Medulla oblongata (tissue), 1 donor: ENCODE measurements at regions not wholly inside any gene's neighbourhood (a gene's known extent, or its start where the extent isn't known, plus 50 kb on each side); places are given as distances from the start of the nearest gene placed in this dataset.
A peak's percentile ranks its signal among the peaks of the same experiment; 100 is the strongest.

ENCODE experiments used
- DNase-seq: peaks from one replicate; pipeline ENCODE4 v3.0.0-alpha.2; 2015; ENCODE audit errors: extremely low spot score

DNA sequence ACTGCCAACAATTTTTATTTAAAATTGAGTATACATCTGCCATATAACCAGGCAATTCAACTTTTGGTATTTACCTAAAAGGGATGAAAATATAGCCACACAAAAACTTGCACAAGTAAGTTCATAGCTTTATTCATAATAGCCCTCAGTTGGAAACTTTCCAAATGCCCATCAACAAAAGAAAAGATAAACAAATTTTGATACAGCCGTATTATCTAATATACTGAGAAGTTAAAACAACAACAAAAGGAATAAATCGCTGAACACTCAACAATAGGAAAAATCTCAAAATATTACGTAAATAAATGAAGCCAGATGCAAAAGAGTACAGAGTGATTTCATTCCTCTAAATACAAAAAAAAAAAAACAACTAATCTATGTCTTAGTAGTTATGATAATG is 399.2 kb upstream of the SEMA3D start:
- DNase-seq = no peak

DNA sequence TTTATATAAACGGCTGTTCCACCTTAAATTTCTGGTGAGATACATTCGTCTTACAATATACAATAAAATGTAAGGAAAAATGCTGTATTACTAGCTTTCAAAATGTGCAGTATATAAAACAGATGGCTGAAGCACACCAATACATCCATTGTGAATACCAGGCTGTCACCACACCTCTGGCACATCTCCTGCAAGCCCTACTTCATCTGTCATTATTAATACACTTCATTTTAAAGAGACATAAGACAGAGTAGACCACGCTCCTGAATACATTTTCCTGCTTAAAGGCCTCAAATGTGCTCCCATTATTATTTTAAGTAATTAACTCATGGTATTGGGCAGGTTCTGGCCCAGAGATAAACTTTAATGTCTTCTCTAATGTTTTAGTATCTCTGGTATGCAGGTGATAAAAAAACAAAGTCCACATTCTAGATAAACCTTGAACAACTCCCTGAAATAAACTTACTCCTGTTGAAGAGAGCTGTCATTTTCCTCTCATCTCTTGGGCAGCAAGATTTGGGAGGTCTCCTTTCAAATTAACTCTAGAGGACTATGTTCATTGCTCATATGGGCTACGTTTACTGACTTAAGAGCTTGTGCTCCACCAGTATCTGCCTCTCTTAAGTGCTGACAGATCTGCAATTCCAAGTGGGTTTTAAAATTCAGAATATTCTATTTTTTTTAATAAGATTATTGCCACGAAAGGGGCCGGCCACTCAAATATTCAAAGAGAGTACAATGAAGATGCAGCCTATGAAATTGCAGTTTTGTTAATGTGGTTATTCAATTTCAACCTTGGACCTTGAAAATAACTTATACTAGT is 396.5 kb upstream of the SEMA3D start:
- DNase-seq = no peak

DNA sequence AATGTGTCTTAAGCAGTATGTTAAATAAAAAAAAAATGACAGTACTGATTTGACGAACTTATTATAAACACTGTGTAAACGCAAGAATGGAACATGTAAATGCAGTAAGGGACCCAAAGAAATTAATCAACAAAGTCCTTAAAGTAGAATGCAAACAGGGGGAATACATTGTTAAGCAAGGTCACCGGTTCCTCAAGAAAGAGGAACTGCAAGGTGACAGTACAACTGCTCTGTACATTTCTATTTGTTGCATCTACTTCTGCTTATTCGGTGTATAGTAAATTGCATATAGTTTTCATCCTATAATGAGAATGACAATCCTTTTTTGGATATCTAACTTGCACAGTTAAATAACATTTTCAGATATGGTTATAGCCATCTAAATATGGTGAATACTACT is 387.0 kb upstream of the SEMA3D start:
- DNase-seq = no peak

DNA sequence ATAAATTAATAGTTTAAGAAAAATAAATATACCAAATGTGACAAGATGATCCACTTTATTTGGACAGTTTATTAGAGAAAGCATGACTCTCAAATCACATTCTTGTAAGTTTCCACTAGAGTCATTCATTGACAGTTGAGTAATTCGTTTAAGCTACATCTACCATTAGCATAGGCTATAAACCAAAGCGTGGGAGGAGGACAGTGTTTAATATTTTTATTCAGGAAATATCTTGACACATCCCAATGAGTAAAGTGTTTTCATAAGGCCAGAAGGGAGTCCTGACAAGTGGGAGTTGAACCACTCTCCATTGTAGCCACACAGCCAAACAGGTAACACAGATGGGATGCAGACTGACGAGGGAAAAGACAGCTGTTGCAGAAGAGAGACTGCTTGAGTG is 386.5 kb upstream of the SEMA3D start:
- DNase-seq = no peak

DNA sequence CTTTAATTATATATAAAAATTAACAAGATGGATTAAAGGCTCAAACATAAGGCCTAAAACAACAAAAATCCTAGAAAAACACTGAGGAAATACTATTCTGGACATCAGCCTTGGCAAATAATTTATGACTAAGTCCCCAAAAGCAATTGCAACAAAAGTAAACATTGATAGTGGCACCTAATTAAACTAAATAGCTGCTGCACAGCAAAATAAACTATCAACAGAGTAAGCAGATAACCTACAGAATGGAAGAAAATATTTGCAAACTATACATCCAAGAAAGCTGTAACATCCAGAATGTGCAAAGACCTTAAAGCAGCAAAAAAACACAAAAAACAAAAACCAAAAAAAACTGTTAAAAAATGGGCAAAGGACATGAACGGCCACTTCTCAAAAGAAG is 384.0 kb upstream of the SEMA3D start:
- no peak for DNase-seq

DNA sequence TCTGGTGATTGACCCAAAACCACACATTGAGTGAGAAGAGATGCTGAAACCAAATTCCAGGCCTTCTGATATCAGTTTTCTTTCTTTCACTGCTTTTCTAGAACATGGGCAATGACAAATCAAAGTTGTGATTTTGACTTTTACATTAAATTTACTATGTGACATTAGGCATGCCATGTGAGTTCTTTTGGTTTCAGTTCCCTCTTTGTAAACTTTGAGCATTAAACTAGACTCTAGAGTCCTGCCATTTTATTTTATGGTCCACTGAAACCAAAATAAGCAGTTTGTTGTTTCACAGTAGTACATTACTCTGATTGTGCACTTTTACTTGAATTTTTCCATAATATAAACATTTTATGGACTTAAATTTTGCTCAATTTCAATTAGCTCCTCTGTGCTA is 381.1 kb upstream of the SEMA3D start:
- DNase-seq = no peak

DNA sequence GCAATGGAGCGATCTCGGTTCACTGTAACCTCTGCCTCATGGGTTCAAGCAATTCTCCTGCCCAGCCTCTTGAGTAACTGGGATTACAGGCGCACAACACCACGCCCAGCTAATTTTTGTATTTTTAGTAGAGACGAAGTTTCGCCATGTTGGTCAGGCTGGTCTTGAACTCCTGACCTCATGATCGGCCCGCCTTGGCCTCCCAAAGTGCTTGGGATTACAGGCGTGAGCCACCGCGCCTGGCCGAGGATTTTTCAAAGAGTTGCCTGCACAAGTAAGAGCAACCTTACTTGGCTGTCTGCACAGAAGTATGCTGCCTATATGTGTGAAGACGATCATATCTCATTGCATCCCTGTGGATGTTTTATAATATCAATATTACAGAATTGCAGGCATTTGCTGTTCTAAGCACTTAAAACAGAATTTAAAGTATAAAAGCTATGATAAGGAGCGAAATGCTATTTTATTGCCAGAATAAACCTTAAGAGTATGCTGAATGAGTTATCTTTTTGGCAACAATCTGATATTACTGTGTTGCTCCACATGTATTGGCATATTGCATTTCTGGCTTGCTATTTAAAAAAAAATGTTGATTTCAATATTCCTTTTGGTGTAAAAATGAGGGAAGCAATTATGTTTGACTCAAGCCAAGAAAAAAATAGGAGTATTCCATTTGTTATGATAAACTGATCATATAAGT is 379.4 kb upstream of the SEMA3D start:
- no peak for DNase-seq

DNA sequence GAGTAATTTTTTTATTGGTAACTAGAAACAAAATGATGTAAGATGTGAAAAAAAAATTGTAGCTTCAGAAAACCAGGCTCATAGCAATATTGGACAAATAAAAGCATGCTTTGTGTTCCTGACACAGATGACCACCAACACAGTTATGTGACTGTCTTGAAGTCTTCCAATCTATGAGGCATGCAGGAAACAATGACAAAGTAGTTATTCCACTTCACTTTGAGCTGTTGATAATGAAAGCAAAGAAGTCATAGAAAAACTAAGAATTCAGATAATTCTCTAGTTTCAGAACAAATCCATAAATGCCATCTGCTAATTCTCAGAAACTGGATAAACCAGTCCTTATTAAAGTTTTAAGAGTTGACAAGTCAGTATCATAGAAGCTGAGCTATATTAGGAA is 378.4 kb upstream of the SEMA3D start:
- DNase-seq = no peak

DNA sequence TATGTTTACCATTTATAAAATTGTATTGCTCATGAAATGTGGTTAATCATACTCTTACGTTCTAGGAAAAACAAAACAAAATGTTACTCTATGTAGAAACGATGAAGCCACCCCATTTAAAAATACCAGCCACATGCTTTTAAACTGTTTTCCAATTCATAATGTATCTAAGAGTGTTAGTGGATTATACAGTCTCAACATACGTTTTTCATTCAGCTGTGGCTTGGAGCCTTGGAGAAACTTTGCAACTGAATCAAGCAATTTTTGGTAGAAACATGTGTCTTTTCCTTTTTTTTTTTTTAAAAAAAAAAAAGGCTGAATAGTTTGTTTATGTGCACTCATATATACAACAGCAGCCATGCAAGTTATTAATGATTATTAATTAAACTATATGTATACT is 378.0 kb upstream of the SEMA3D start:
- no peak for DNase-seq

DNA sequence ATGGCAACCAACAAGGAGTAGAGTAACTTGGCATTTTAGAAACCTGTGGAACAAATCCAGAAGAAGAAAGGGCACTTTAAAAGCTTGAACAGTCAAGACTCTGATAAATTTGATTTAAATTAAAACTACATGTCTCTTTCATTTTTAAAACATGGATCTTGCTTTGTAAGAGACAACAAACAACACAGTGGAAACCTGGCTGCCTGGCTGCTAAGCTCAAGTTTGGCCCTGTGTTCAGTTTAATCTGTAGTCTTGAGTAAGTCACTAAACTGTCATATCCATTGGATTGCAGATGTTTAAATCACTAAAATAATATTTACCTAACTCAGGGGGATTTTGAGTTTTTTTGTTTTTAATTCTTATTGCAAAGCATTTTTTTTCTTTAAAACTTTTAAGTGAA is 374.9 kb upstream of the SEMA3D start:
- no peak for DNase-seq

DNA sequence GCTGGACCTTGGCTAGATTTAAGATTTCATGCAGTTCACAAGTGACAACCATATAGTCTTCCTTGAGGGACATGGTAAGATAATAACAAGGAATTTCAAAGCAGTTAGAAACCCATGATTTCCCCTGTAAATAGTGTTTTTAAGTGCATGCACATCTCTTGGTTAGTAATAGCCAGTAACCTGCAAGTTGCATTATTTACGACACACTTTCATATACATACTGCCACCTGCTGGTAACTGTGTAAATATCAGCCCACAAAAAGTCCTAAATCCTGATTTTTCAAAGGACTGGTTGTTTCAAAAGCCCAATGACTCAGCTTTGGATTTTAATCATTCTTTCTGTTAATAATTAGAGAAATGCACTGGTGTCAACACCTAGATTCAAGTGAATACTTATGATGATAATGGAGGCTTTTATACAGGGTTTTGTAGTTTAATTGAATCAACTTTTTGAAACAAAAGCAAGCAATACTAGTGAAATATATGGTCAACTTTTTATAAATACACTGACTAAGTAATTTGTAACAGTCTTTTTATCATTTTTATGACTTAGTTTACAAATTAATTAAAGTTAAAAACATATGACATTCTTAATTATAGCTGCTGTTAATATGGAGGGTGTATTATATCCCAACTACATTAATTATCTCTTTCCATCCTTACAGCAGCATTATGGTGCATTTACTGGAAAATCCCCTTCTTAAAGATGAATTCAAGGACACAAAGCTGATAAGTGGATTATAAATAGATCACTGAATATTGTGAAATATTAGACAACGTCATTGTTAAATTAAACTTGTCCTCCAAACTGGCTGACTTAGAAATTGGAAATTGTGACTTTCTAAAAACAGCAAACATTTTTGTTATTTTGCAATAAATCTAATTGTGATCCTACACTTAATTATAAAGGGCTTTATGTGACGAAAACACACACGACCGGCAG is 367.7 kb upstream of the SEMA3D start:
- peak; percentile 74 for DNase-seq

DNA sequence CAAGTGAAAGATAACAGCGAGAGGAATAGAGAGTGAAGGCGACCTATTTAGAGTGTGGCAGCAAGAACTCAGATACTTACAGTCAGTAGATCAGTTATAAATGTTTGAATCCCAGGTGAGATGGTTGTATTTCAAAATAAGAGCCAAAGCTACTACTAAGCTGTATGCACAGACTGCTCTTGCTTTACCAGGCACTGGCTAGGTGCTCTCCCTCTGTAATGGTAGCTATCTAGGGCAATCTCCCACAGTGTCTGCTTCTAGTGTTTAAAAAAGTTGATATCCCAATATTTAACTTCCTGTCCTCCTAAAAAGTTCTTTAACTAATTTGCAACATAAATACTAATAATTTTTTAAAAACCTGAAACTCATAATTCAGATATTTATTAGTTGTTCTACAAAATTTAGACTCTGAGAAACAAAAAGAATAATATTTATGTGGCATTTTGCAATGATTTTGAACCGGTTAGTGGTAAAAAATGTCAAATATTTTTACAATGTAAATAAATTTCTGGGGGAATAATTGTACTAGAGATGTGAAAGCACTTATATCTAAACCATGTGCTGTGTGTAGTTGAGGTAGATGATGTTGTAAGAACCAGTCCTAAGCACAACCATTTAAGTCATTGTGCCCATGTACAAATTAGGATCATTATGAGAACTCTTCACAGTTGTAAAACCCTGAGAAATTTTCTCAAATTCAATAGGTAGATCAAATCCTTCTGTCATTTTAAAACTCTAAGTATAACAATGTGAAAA is 349.3 kb upstream of the SEMA3D start:
- DNase-seq = no peak

DNA sequence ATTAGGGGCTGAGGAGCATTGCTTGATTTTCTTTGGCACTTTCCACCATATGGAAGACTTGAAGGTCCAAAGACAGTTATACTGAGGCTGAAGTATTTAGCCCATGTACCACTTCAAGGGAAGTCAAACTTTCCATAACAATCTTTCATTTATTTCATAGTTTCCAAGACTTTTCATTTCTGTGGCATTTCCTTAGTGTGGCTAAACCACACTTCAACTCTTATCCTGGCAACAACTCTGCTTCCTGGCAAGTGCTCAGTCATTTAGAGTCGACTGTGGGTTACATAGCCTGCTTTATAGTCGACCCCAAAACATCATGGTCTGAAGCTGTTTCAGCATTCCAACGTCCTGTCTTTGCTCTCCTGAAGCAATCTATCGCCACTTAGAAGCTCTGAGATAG is 343.0 kb upstream of the SEMA3D start:
- no peak for DNase-seq

DNA sequence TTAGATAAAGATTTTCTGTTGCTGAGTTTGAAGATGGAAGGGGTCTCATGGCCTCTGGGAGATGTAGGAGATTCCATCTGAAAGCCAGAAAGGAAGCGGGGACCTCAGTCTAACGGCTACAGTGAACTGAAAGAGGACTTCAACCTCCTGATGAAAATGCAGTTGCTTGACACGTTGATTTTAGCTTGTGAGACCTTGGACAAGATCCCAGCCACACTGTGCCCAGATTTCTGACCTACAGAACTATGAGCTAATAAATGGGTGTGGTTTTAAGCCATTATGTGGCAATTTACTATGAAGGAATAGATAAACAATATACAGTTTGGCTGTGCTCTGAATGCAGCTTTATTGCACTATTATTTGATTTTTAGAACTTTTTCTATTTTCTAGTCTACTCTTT is 342.3 kb upstream of the SEMA3D start:
- DNase-seq = no peak

DNA sequence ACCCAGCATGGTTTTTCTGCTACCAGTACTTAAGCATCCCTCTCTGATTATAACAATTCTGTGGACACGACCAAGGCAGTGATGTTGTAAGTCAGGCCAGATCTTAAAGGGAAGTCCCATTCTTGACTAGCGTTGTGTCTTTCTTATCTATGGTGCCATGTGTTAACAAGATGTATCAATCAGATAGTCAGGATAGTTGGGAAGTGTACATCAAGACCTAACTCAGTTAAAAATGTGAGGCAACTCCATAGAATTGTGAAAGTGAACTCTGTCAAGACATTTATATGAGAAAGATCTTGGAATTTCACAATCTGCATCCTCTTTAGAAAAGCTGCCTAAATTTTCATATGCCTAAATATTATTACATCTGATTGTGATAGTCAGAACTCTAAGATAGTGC is 341.7 kb upstream of the SEMA3D start:
- DNase-seq = no peak

DNA sequence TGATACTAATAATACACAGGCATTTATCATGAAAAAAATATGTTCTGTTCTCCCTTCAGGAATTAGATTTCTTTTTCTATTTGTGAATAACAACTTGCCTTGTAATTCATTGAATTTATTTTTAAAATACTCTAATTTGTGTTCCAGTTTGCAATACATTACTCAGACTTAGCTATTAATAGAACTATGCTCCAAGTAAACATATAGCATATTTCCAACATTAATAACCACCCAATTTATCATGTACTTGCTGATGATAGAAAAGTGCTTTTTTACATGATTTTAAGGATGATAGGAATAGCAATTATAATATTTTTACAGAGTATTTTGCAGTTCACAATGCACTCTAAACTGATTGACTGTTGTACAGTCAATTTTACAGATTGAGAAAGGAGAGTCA is 338.8 kb upstream of the SEMA3D start:
- no peak for DNase-seq

DNA sequence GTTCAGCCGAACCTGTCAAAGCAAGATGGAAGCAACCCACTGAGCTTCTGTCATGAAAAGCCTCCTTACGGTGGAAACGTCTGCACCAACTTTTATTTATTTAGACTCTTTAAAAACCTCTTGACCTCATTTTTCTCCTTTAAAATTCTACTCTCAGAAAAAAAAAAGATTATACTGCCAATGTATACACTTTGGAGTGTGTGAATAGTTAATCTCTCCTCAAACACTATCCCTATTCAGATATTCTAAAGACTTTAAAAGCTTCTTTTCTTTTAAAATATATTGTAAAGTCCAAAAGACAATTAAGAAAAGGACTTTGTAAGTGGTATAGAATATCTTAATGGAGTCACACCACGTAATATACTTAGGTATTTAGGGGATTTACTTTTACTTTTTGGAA is 335.2 kb upstream of the SEMA3D start:
- DNase-seq = no peak

DNA sequence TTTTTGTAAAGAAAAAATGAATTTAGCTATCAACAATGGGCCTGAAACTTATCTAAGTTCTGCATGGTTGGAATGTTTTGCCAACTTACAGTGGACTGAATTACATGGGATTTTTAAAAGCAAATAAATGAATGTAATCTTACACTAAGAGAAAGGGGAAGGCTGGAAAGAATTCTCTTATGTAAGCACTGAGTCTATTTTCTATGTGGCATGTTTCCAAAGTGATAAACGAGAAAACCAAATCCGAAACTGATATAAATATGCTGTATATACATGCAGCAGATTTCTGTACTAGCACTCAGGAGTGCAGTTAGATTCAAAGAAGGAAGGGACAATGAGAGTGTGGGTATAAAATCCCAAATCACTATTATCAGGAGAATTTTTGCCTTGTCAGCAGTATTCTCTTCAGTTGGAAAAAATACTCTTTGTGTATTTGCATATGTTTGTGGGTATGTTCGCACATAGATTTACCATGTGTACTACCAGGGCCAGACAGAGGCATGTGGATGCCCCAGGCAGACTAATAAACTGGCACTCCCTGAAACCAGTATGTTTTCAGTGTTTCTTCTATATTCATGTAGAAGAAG is 334.3 kb upstream of the SEMA3D start:
- DNase-seq = no peak

DNA sequence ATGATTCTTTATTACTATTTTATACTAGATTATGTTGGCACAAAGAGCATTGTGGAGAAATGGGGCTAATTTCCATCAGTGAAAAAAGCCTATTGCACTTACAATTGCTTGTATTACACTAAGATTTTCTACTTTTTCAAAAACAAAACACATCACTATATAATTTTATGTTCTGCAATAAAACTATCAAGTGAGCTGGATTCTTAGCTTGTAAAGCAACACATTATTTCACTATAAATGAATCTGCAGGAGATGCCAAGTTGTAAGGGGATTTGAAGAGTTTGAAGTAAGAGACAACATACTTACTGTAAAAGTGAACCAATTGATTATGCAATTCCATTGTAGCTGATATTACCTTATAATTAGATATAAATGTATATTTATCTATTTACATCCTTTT is 333.3 kb upstream of the SEMA3D start:
- no peak for DNase-seq

DNA sequence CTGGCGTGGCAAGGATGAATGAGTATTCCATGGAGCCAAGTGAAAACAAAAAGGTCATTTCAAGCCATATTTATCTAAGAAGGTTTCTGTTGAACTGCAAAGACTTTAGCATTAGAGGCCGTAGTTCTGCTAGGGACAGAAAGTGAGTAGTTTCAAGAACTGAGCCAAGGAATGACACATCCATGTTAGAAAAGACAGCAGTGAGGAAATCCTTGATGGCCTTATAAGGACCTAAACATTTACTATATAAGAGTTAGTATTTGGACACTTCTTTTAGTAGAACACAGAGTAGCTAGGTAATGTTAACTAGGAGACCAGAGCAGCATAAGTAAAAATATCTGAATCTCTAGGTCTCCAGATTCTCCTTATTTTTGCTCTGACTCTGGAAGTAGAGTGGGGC is 329.8 kb upstream of the SEMA3D start:
- DNase-seq = no peak

DNA sequence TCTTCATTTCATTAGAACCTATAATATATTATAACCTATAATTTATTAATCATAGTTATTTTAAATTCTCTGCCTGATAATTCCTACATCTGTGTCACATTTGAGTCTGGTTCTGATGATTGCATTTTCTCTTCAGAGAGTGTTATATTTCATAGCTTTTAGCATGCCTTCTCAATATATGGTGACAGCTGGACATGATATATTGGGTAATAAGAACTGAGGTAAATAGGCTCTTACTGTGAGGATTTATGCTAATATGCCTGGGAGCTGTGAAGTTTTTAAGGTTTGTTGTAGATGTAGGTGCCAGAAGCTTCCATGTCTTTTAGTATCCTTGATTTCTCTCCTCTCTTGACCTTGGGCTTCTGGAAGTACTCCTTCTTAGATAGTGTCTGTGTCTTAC is 325.9 kb upstream of the SEMA3D start:
- no peak for DNase-seq
